WI38 (cell line): ENCODE measurements at regions not wholly inside any gene's neighbourhood (a gene's known extent, or its start where the extent isn't known, plus 50 kb on each side); places are given as distances from the start of the nearest gene placed in this dataset.
"Not testable (repeated sequence)": the region's sequence is repeated elsewhere in the genome, so short reads cannot be mapped to it uniquely, and the experiment has no call there.

ENCODE experiments used
- H3K4me3 ChIP-seq: 2 replicates; pipeline ENCODE4 v1.5.1; 2011; ENCODE audit warnings: low read depth, mild to moderate bottlenecking, control low read depth, low read length
- CTCF ChIP-seq: IDR thresholded peaks from 2 replicates; pipeline ENCODE4 v1.5.1; 2012; ENCODE audit warnings: low read depth, mild to moderate bottlenecking, control low read depth, low read length

- no peak for TF ChIP-seq CTCF
- no peak overlapping the region for H3K4me3 ChIP-seq
Observed at GRCh38 chr15:79620112-79620857, 188.1 kb downstream of the MINAR1 start.

- not testable (repeated sequence) for H3K4me3 ChIP-seq
Observed at GRCh38 chr15:79621805-79622204, 189.7 kb downstream of the MINAR1 start.

GRCh38 chr15:79623488-79623887, 191.4 kb downstream of the MINAR1 start:
- H3K4me3 ChIP-seq: no peak overlapping the region
- TF ChIP-seq CTCF: no peak

- no peak for TF ChIP-seq CTCF
- H3K4me3 ChIP-seq: no peak overlapping the region
Observed at GRCh38 chr15:79629687-79630086, 197.6 kb downstream of the MINAR1 start.

GRCh38 chr15:79632457-79632856, 200.3 kb downstream of the MINAR1 start:
- H3K4me3 ChIP-seq: no peak overlapping the region
- TF ChIP-seq CTCF: no peak

- no peak for TF ChIP-seq CTCF
- no peak overlapping the region for H3K4me3 ChIP-seq
Observed at GRCh38 chr15:79635149-79635771, 203.1 kb downstream of the MINAR1 start.

GRCh38 chr15:79635897-79636561, 203.9 kb downstream of the MINAR1 start:
- no peak for TF ChIP-seq CTCF
- no peak overlapping the region for H3K4me3 ChIP-seq
